Renal cortex interstitium (tissue), 11 donors: ENCODE measurements at regions not wholly inside any gene's neighbourhood (a gene's known extent, or its start where the extent isn't known, plus 50 kb on each side); places are given as distances from the start of the nearest gene placed in this dataset.

Experiments
- DNase-seq, 11 donors: peaks; one replicate each; pipeline ENCODE4 v3.0.0-alpha.2; 2013; ENCODE audit warnings: low read depth in 9 of 11, low spot score in 4 of 11; ENCODE audit errors: extremely low read depth in 1 of 11

DNA sequence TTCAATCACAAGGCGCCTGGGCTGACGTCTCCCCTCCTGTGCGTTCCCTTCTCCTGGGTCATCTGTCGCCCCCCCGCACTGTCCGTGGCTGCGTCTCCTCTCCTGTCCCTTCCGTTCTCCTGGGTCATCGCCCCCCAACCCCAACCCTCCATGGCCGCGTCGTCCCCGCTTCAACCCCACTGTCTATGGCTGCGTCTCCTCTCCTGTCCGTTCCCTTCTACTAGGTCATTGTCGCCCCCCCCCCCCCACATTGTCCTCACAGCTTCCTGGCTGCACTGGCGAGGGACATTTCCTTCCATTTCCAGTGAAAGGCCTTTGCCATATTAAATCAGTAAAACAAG is 118.9 kb downstream of the TMEM18 start:
- DNase-seq: no peak

DNA sequence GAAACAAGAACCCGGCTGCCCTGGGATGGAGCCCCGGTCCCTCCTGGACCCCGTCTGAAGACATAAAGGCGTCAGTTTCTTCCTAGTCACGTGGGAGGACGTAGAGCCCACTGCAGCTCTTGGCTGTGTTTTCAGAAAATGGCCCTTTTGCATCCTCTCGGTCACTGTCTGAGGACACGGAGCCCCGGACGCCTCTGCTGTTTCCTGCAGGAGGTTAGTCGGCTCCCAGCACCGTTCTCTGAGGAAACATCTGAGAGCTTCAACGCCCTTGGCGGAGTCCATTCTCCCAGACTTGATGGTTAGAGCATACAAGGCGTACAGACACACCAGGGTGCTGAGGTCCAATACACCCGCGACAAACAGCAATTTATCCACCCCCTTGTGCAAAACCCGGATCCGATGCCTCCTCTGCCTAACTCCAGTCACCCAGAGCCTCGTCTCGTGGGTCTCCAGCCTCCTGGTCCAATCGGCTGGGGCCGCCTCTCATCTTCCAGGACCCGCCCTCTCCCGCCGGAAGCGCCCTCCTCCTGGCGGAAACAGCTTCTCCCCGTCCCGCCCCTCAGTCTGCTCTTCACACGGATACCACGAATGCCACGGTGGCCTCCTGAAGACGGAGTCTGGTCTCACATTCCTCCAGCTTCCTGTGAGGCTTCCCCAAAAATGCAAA is 119.4 kb downstream of the TMEM18 start:
- no peak for DNase-seq

DNA sequence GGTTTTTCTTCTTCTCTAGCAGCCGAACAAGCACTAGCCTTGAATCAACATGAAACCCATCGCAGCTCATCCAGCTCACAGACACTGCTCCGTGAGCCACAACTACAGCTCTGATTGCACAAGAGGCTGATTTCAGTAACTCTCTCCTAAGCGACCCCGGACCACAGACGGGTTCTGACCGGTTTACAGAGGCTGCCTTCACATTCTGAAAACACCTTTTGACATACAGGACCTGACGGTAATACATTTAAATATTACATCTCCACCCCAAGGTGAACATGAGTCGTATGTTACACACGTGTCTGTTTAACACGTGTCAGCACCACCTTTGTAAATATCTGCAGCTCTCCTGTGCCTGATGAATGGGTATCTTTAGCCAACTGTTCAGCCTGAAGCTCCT is 120.7 kb downstream of the TMEM18 start:
- no peak for DNase-seq

DNA sequence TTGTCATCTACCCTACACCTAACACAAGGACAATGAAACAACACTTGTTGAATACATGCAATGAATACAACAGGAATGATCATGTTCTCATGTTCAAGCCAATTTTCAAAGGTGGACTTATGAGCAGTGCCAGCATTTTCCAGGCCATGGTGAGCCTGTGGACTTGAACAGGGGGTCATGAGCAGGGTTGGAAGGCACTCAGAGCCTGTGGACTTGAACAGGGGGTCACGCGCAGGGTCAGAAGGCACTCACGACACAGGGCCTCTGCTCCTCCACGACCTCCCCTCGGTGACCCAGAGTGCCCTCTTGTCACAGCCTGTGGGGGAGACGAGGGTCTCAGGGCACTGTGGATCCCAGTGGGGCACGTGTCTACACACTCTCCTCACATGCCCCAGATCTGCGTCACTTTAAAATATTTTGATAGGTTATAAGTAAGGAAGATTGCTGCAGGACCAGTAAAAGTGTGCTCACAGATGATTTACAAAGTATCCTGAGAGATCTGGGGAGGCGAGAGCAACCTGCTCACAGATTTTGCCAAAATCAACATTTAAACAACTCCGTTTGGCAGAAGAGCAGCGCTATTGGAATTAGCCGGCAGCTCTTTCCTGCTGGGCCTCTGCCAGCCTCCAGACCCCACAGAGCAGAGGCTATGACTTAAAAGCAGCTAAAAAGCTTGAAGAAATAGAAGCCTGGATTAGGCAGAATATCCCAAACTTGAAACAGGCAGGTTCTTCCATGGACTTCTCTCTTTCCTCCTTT is 121.9 kb downstream of the TMEM18 start:
- no peak for DNase-seq

DNA sequence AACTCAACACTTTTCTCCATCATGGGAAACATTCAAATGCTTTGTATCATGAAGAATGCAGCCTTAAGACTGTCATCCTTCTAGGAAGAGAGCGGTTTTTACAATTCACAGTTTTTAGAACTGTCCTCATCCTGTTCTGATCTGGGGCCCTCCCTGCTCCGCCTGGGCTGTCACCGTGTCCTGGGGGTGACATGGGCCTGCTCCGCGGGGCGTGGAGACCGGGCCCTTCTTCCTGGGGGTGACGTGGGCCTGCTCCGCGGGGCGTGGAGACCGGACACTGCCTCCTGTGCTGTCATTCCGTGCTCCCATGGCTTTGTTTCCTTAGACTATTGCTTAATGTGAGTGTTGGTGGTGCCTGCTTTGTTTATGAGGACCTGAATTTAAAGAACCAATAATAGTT is 122.8 kb downstream of the TMEM18 start:
- no peak for DNase-seq

DNA sequence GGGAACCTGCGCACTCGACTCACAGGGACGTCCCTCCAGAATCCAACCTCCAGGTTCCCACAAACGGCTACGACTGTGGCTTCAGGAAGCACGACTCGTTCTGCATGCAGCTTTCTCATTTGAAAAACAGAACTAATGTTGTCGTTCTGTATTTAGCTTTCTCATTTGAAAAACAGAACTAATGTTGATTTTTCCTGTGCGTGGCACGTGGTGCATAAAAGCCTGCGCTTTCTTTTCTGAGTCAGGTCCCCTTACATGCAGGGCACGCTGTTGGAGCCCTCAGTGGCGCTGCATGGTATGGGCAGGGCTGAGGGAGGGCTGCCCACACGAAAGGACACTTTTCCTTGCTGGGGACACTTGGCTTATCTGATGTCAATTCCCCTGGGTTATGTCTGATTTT is 124.3 kb downstream of the TMEM18 start:
- DNase-seq: no peak

DNA sequence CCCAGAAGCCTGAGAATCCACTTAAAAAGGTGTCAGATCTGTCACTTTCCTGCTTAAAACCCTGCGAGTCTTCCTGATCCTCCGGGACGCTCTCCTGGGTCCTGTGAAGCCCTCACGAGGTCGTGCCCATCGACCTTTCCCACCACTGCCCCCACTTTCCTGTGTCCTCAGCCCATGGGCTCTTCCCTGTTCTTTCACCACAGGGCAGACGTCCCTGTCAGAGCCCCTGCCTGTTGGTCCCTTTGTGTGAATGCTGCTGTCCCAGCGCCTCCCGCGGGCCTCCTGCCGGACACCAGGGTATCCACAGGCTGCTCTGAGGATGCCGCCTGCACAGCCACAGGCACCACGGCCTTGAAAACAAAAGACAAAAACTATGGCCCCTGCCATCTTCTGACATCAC is 125.6 kb downstream of the TMEM18 start:
- DNase-seq: no peak

DNA sequence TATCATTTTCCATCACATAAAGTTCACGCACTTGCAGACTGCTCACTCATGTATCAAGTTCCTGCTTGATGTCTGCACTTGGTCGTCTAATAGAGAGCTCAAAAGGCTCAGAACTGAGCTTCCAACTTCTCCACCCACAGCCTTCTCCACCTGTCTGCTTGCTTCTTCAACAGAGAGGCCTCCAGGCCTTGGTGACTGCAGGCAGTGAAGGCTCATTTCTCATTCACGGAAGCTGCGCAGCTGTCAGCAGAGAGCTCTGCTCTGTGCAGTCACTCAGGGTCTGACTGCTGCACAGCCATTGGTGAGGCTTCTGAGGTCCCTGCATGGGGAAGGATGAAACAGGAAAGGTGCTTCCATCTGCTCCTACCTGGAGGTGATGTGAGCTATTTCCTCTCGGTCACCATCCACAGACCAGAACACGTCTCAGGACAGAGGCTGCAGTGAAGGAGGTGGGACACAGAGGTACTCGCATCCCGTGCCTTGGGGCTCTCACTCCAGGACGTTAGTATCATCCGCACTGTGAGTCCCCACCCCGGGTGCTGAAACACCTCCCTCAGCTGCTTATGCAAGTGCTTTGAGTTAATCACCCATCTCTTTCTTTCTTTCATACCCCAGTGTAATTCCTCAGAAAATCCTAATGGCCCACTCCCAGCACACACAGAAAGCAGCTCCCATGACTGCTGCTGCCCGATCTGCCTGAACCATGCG is 126.2 kb downstream of the TMEM18 start:
- DNase-seq: no peak

DNA sequence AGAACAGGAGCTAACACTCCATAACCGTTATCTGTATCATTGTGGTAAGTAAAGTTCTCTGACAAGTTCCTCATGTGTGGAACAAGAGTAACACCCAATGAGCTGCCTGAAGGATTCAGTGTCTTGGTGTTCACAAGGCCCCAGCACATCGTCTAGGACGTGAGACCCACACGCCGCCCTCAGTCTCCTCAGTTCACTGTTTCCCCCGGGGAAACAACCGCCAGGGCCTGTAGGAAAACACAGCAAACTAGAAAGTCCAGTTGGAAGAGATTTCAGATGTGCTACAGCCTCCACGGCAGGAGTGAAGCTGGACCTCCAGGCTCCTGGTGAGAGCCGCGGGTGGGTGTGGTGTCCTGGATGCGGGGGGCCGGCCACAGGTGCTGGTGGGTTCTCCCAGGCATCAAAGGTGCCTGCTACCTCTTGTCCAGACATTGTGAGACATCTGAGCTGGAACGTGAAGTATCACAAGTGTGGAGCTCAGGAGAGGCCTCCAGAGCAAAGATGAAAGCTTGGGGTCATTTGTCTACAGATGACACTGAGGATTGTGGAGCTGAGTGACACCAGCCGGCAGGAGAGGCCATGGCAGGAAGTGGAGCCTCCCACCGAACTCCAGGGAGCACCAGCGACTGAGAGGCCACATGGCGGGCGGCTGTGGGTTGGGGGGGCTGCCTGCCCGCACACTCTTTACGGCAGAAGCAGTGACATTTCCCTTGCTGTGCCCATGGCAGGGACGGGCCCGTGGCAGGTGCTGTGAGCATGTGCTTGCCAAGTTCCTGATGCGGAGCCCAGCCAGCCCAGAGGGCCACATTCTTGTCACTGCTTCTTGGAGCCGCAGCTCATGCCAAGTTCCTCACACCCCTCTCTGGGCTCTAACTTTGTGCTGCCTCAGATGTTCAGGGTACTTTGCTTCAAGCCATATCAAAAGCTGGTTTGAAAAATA is 131.2 kb downstream of the TMEM18 start:
- no peak for DNase-seq

DNA sequence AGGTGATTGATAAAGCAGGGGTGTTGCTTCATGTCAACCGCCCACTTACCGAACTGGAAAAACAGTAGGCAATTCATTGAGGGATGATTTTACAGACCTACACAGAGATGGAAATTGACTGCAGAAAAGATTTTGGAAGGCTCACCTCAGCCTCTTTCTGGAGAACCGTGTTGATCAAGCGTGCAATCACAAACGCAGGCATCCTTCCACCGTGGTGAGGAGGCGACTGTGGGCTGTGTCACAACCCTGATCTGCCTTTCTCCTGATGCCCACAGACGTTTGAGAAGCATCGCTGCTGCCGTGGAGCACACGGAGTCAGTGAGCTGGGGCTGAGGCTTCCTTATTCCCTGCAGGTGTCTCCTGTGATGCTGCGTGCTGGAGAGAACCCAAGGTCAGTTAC is 132.0 kb downstream of the TMEM18 start:
- DNase-seq: no peak

DNA sequence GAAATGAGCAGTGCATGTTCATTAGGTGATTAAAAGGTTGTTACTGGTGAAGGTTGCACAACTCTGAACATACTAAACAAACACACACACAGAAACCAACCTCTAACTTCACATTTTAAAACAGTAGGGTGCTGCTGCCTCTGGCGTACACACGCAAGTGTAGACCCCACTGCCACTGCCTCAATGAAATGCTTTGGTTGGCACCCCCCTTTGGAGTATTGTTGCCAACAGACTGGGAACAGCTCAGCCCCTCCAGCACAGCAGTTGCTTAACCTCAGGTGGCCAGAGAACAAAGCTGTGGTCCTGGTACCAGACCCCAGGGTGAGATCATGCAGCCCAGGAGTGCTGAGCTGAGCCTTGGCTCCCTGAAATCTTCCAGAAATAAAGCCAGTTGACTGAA is 138.6 kb downstream of the TMEM18 start:
- no peak for DNase-seq

DNA sequence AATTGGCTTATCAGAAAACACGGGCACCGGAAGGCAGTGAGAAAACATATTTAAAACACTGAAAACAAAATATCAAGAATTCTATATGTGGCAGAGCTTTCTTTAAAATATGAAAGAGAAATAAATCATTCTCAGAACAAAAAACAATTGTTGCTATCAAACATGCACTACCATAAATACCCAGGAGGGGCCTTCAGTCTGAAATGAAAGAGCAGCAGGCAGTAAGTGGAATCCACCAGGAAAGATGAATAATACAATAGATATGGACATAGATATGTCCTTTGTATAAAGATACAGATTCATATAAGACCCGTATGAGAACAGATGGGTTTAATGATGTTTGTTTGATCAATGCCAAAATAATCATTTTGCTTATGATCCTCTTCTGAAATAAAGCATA is 142.0 kb downstream of the TMEM18 start:
- DNase-seq: no peak

DNA sequence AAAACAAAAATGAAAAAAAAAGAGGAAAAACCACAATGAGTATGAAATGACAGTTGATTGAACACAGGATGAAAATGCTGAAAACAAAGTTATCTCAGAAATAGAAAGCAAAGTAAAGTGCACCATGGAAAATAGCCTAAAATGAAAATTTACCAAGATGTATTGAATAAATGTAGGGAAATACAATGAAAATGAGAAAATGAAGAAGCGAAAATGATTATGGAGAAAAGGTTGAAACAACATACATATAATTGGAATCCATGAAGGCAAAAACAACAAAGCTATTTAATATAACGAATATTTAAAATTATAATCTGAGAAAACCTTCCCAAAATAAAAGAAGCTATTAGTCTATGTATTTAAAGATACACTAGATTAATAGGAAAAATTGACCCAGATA is 147.4 kb downstream of the TMEM18 start:
- DNase-seq: no peak

DNA sequence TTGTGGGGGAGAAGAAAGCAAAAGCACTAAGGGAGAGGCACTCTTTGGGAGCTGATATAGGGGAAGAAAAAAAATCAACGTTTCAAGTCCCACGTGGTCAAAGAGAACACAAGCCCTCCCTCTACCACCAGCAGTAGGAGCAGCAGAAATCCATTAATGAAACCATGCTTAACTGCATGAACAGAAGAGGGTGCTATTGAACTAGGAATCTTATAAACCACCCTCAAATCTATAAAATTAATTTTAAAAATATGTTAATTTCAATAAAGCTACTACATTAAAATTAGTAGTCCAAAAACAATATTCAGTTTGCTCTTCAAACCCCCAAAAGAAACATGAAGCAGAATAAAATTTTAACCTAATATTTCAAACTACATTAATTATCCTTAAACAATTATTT is 147.8 kb downstream of the TMEM18 start:
- peak in 2 of 11 donors; percentile 8 to 17 for DNase-seq

DNA sequence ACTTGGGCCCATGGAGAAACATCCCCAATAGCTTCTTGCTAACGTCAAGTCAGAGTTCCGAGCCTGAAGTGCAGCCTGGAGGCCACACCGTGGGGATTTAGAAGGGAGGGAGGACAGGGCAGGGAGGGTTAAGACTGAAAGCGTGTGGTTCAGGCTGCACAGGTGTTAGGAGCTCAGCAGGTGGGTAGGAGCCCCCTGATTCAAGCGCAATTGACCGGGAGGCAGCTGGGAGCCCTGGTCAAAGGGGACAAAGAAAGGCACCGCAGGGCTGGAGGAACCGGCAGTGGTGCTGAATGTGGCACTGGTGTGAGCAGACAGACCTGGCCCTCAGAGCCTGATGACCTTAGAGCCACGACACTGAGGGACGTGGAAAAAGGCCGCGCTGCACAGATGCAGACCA is 149.6 kb downstream of the TMEM18 start:
- DNase-seq: no peak

DNA sequence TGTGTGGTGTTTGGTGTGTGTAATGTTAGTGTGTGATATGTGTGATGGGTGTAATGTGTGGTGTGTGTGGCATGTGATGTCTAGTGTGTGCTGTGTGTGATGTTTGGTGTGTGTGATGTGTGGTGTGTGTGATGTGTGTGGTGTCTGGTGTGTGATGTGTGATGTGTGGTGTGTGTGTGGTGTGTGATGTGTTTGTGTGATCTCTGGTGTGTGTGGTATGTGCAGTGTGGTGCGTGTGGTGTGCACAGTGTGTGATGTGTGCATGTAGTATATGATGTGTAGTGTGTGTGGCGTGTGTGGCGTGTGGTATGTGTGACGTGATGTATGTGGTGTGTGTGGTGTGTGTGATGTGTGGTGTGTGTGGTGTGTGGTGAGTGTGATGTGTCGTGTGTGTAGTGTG is 150.3 kb downstream of the TMEM18 start:
- DNase-seq: no peak

DNA sequence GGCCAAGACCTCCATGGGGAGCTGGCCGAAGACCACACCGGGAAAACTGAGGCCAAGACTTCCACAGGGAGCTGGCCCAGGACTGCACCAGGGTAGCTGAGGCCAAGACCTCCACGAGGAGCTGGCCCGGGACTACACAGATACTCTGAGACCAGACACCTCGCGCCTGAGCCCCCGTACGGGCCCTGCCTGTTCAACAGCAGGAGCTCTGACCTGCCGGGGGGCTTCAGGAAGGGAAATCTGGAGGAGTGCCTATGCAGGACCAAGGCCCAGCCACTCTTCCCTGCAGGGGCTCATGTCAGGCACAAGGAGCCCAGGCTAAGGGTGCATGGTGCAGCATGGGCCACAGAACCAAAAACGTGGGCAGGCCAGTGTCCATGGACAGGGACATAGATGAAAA is 151.6 kb downstream of the TMEM18 start:
- DNase-seq: no peak

DNA sequence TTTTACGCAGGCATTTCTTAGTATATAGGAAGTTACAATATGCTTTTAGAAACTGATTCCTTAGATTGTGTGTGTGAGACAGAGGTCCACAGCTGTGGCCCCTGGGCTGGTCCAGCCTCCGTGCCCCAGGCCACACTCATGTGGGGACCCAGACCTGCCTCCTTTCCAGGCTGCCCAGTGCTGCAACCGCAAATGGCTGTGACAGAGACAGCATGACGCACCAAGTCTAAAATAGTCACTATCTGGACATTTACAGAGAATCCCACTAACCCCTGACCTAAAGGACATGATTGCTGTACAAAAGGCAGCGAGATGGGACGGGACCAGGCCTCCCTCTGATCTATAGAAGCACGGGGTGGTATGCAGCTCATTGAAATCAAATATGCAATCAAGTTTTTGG is 152.2 kb downstream of the TMEM18 start:
- DNase-seq: no peak

DNA sequence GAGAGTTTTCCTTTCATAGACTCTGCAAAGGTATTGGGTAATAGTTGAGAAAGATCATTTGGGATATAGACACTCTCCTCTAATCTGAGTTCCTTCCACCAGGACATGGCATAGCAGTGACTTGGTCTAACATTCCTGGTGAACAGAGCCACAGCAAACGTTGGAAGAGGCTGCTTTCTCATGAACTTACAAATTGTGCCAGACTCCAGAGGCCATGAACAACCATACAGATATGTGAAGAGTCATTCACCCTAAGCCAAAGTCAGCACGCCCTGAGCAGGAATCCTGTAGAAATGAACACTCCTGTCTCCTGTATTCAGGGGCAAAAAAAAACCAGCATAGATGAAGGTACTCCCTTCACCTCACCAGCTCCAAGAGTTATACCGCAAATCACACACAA is 152.8 kb downstream of the TMEM18 start:
- no peak for DNase-seq
